ENCODE measurements at regions not wholly inside any gene's neighbourhood (a gene's known extent, or its start where the extent isn't known, plus 50 kb on each side); places are given as distances from the start of the nearest gene placed in this dataset.

GRCh38 chr4:74656596-74656995, 137.7 kb downstream of the BTC start:
- peaks cover 24% of the 10 kb centered on the region for H3K4me1 ChIP-seq (ENCODE audit: control insufficient read depth, insufficient read depth, low read length)
- H3K9ac ChIP-seq (ENCODE audit: low read depth, low read length), result no peak overlapping the region
- no peaks in the 10 kb centered on the region for H3K9me3 ChIP-seq (replicated peaks; ENCODE audit: low read length)
- H3K4me2 ChIP-seq (ENCODE audit: low read length), result no peak overlapping the region
- no peaks in the 10 kb centered on the region for H3K27me3 ChIP-seq (ENCODE audit: control insufficient read depth, insufficient read depth, low read length)
- H3K4me3 ChIP-seq (ENCODE audit: low read length), result no peak overlapping the region
- H3K36me3 ChIP-seq (ENCODE audit: insufficient read depth, low read length), result no peaks in the 10 kb centered on the region

GRCh38 chr4:74658116-74658515, 136.2 kb downstream of the BTC start:
- Histone ChIP-seq H3K36me3 (ENCODE audit: insufficient read depth, low read length) (no peaks in the 10 kb centered on the region), H3K9me3 (replicated peaks; ENCODE audit: low read length) (no peaks in the 10 kb centered on the region), H3K4me2 (ENCODE audit: low read length) (no peak overlapping the region), H3K9ac (ENCODE audit: low read depth, low read length) (no peak overlapping the region), H3K4me1 (ENCODE audit: control insufficient read depth, insufficient read depth, low read length) (peaks cover 30% of the 10 kb centered on the region), H3K27me3 (ENCODE audit: control insufficient read depth, insufficient read depth, low read length) (no peaks in the 10 kb centered on the region), H3K4me3 (ENCODE audit: low read length) (no peak overlapping the region)

- Histone ChIP-seq H3K4me2 (ENCODE audit: low read length) (peak overlapping the region; percentile 11), H3K4me3 (ENCODE audit: low read length) (no peak overlapping the region), H3K9me3 (replicated peaks; ENCODE audit: low read length) (no peaks in the 10 kb centered on the region), H3K27me3 (ENCODE audit: control insufficient read depth, insufficient read depth, low read length) (no peaks in the 10 kb centered on the region), H3K4me1 (ENCODE audit: control insufficient read depth, insufficient read depth, low read length) (peaks cover 30% of the 10 kb centered on the region), H3K36me3 (ENCODE audit: insufficient read depth, low read length) (no peaks in the 10 kb centered on the region), H3K9ac (ENCODE audit: low read depth, low read length) (peak overlapping the region; percentile 11)
Observed at GRCh38 chr4:74659576-74660411, 134.5 kb downstream of the BTC start.

- H3K4me1 ChIP-seq (ENCODE audit: control insufficient read depth, insufficient read depth, low read length), result peaks cover 33% of the 10 kb centered on the region
- no peak overlapping the region for H3K4me3 ChIP-seq (ENCODE audit: low read length)
- no peaks in the 10 kb centered on the region for H3K36me3 ChIP-seq (ENCODE audit: insufficient read depth, low read length)
- H3K4me2 ChIP-seq (ENCODE audit: low read length), result no peak overlapping the region
- H3K27me3 ChIP-seq (ENCODE audit: control insufficient read depth, insufficient read depth, low read length), result no peaks in the 10 kb centered on the region
- no peaks in the 10 kb centered on the region for H3K9me3 ChIP-seq (replicated peaks; ENCODE audit: low read length)
- no peak overlapping the region for H3K9ac ChIP-seq (ENCODE audit: low read depth, low read length)
Observed at GRCh38 chr4:74660866-74661265, 133.5 kb downstream of the BTC start.

- H3K4me3 ChIP-seq (ENCODE audit: low read length), result no peak overlapping the region
- no peak overlapping the region for H3K4me2 ChIP-seq (ENCODE audit: low read length)
- H3K27me3 ChIP-seq (ENCODE audit: control insufficient read depth, insufficient read depth, low read length), result no peaks in the 10 kb centered on the region
- H3K9ac ChIP-seq (ENCODE audit: low read depth, low read length), result no peak overlapping the region
- H3K9me3 ChIP-seq (replicated peaks; ENCODE audit: low read length), result no peaks in the 10 kb centered on the region
- peaks cover 33% of the 10 kb centered on the region for H3K4me1 ChIP-seq (ENCODE audit: control insufficient read depth, insufficient read depth, low read length)
- H3K36me3 ChIP-seq (ENCODE audit: insufficient read depth, low read length), result no peaks in the 10 kb centered on the region
Observed at GRCh38 chr4:74661427-74662201, 132.7 kb downstream of the BTC start.

GRCh38 chr4:74663631-74664030, 130.7 kb downstream of the BTC start:
- no peak overlapping the region for H3K4me2 ChIP-seq (ENCODE audit: low read length)
- no peak overlapping the region for H3K4me3 ChIP-seq (ENCODE audit: low read length)
- H3K4me1 ChIP-seq (ENCODE audit: control insufficient read depth, insufficient read depth, low read length), result peaks cover 33% of the 10 kb centered on the region
- no peak overlapping the region for H3K9ac ChIP-seq (ENCODE audit: low read depth, low read length)
- no peaks in the 10 kb centered on the region for H3K36me3 ChIP-seq (ENCODE audit: insufficient read depth, low read length)
- H3K27me3 ChIP-seq (ENCODE audit: control insufficient read depth, insufficient read depth, low read length), result no peaks in the 10 kb centered on the region
- H3K9me3 ChIP-seq (replicated peaks; ENCODE audit: low read length), result no peaks in the 10 kb centered on the region

GRCh38 chr4:74665346-74665745, 129.0 kb downstream of the BTC start:
- Histone ChIP-seq H3K9ac (ENCODE audit: low read depth, low read length) (no peak overlapping the region), H3K4me3 (ENCODE audit: low read length) (no peak overlapping the region), H3K4me2 (ENCODE audit: low read length) (no peak overlapping the region), H3K27me3 (ENCODE audit: control insufficient read depth, insufficient read depth, low read length) (no peaks in the 10 kb centered on the region), H3K9me3 (replicated peaks; ENCODE audit: low read length) (no peaks in the 10 kb centered on the region), H3K36me3 (ENCODE audit: insufficient read depth, low read length) (no peaks in the 10 kb centered on the region), H3K4me1 (ENCODE audit: control insufficient read depth, insufficient read depth, low read length) (peaks cover 22% of the 10 kb centered on the region)

- H3K36me3 ChIP-seq (ENCODE audit: insufficient read depth, low read length), result no peaks in the 10 kb centered on the region
- H3K27me3 ChIP-seq (ENCODE audit: control insufficient read depth, insufficient read depth, low read length), result no peaks in the 10 kb centered on the region
- peaks cover 21% of the 10 kb centered on the region for H3K4me1 ChIP-seq (ENCODE audit: control insufficient read depth, insufficient read depth, low read length)
- no peak overlapping the region for H3K4me2 ChIP-seq (ENCODE audit: low read length)
- H3K9me3 ChIP-seq (replicated peaks; ENCODE audit: low read length), result no peaks in the 10 kb centered on the region
- no peak overlapping the region for H3K9ac ChIP-seq (ENCODE audit: low read depth, low read length)
- no peak overlapping the region for H3K4me3 ChIP-seq (ENCODE audit: low read length)
Observed at GRCh38 chr4:74665876-74666275, 128.4 kb downstream of the BTC start.

- H3K27me3 ChIP-seq (ENCODE audit: control insufficient read depth, insufficient read depth, low read length), result no peaks in the 10 kb centered on the region
- no peak overlapping the region for H3K4me2 ChIP-seq (ENCODE audit: low read length)
- H3K36me3 ChIP-seq (ENCODE audit: insufficient read depth, low read length), result no peaks in the 10 kb centered on the region
- peaks cover 8% of the 10 kb centered on the region for H3K4me1 ChIP-seq (ENCODE audit: control insufficient read depth, insufficient read depth, low read length)
- no peaks in the 10 kb centered on the region for H3K9me3 ChIP-seq (replicated peaks; ENCODE audit: low read length)
- H3K9ac ChIP-seq (ENCODE audit: low read depth, low read length), result no peak overlapping the region
- H3K4me3 ChIP-seq (ENCODE audit: low read length), result no peak overlapping the region
Observed at GRCh38 chr4:74667438-74667837, 126.9 kb downstream of the BTC start.

GRCh38 chr4:74667944-74668343, 126.4 kb downstream of the BTC start:
- Histone ChIP-seq H3K4me3 (ENCODE audit: low read length) (no peak overlapping the region), H3K27me3 (ENCODE audit: control insufficient read depth, insufficient read depth, low read length) (no peaks in the 10 kb centered on the region), H3K9ac (ENCODE audit: low read depth, low read length) (no peak overlapping the region), H3K9me3 (replicated peaks; ENCODE audit: low read length) (no peaks in the 10 kb centered on the region), H3K4me1 (ENCODE audit: control insufficient read depth, insufficient read depth, low read length) (peaks cover 8% of the 10 kb centered on the region), H3K36me3 (ENCODE audit: insufficient read depth, low read length) (no peaks in the 10 kb centered on the region), H3K4me2 (ENCODE audit: low read length) (no peak overlapping the region)

GRCh38 chr4:74669702-74670101, 124.6 kb downstream of the BTC start:
- Histone ChIP-seq H3K36me3 (ENCODE audit: insufficient read depth, low read length) (no peaks in the 10 kb centered on the region), H3K4me3 (ENCODE audit: low read length) (no peak overlapping the region)

More at GRCh38 chr4:74669702-74670101, 124.6 kb downstream of the BTC start:
- H3K9me3 ChIP-seq (replicated peaks; ENCODE audit: low read length), result no peaks in the 10 kb centered on the region
- H3K9ac ChIP-seq (ENCODE audit: low read depth, low read length), result no peak overlapping the region
- H3K4me1 ChIP-seq (ENCODE audit: control insufficient read depth, insufficient read depth, low read length), result peaks cover 8% of the 10 kb centered on the region
- no peak overlapping the region for H3K4me2 ChIP-seq (ENCODE audit: low read length)
- no peaks in the 10 kb centered on the region for H3K27me3 ChIP-seq (ENCODE audit: control insufficient read depth, insufficient read depth, low read length)
